Stomach smooth muscle (tissue), 2 donors: ENCODE measurements at regions not wholly inside any gene's neighbourhood (a gene's known extent, or its start where the extent isn't known, plus 50 kb on each side); places are given as distances from the start of the nearest gene placed in this dataset.

Experiments
- H3K27ac ChIP-seq: one replicate; pipeline ENCODE4 v1.7.0; 2013; ENCODE audit warnings: mild to moderate bottlenecking, low read length, inconsistent platforms
- H3K27me3 ChIP-seq, 2 donors: one replicate each; pipeline ENCODE4 v1.7.0; 2013; ENCODE audit warnings: low read length in 2 of 2; ENCODE audit not compliant: insufficient read depth in 2 of 2, control insufficient read depth in 1 of 2
- H3K36me3 ChIP-seq, 2 donors: one replicate each; pipeline ENCODE4 v1.7.0; 2013; ENCODE audit warnings: low read length in 2 of 2; ENCODE audit not compliant: control insufficient read depth in 2 of 2, insufficient read depth in 2 of 2
- H3K4me1 ChIP-seq: one replicate; pipeline ENCODE4 v1.7.0; 2013; ENCODE audit warnings: low read length; ENCODE audit not compliant: control insufficient read depth, insufficient read depth
- H3K4me3 ChIP-seq, 2 donors: one replicate each; pipeline ENCODE4 v1.7.0; 2013; ENCODE audit warnings: low read length in 2 of 2
- H3K9ac ChIP-seq, 2 donors: one replicate each; pipeline ENCODE4 v1.7.0; 2013; ENCODE audit warnings: low read length in 2 of 2, mild to moderate bottlenecking in 1 of 2
- H3K9me3 ChIP-seq, 2 donors: one replicate each; pipeline ENCODE4 v1.7.0; 2013; ENCODE audit warnings: low read length in 2 of 2; ENCODE audit not compliant: control insufficient read depth in 2 of 2
- donor health status: healthy.
- donor health status: Pancreatic carcinoma.

GRCh38 chr9:82457298-82457697 is 468.7 kb downstream of the SPATA31D1 start:
- no peaks in the 10 kb centered on the region for H3K36me3 ChIP-seq

DNA sequence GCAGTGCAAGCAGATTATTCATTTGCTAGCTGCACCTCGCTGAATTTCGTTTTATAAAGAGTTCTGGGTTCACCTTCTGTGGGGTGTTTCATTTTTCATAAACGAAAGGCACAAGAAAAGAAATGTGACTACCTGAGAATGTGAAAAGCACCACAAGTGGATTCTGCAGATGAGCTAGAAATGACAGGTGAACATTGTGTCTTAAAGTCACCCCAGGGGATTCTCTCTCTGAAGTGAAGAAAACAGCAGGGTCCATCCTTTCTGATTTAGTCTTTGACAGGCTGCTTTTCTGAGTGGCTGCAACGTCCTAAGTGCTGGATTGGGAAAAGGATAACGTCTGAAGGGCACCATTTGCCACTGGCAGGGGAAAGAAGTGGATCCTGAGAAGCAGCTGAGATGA is 469.3 kb downstream of the SPATA31D1 start:
- Histone ChIP-seq H3K27ac (no peak overlapping the region), H3K36me3 (no peaks in the 10 kb centered on the region), H3K4me3 (no peak overlapping the region), H3K9ac (no peak overlapping the region), H3K4me1 (no peaks in the 10 kb centered on the region), H3K27me3 (no peaks in the 10 kb centered on the region), H3K9me3 (no peaks in the 10 kb centered on the region)

More at GRCh38 chr9:82457298-82457697, 468.7 kb downstream of the SPATA31D1 start:
- no peaks in the 10 kb centered on the region for H3K27me3 ChIP-seq
- H3K4me3 ChIP-seq, result no peak overlapping the region
- H3K4me1 ChIP-seq, result no peaks in the 10 kb centered on the region
- no peak overlapping the region for H3K9ac ChIP-seq
- H3K9me3 ChIP-seq, result peaks cover 0 to 3% of the 10 kb centered on the region in 2 donors
- H3K27ac ChIP-seq, result no peak overlapping the region

- H3K27ac ChIP-seq, result no peak overlapping the region
- H3K27me3 ChIP-seq, result no peaks in the 10 kb centered on the region
- no peaks in the 10 kb centered on the region for H3K36me3 ChIP-seq
- H3K4me1 ChIP-seq, result no peaks in the 10 kb centered on the region
- no peak overlapping the region for H3K9ac ChIP-seq
- H3K9me3 ChIP-seq, result no peaks in the 10 kb centered on the region
- H3K4me3 ChIP-seq, result no peak overlapping the region
Observed at GRCh38 chr9:82458296-82458695, 469.7 kb downstream of the SPATA31D1 start.

DNA sequence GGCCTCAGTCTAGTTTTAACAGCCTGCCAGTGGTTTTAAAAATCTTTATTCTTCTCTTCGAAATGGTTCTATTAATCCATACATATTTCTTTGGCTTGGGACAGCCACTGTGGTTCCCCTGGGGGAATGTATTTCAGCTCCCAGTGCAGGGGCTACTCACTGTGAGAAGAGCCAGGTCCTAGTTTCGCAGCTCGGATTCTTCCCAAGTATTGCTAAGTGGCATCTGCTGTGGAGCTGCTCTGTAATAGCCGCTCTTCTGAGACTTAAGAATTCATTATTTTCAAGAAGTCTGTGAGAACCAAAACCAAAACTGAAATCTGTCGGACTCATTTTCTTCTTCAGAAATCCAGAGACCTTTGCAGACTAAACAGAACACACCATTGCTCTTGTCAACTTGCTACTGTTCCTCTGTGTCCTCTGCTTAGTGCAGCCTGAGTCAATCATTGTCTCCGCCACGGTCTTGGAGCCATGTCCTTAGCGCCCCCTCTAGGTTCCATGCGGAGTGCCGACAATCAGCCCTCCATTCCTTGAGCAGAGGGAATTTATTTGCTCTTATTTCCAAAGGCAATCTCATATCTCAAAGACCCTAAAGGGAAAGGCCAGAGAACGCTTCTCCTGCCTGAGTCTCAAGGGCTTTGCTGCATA is 478.2 kb downstream of the SPATA31D1 start:
- no peak overlapping the region for H3K27ac ChIP-seq
- H3K4me3 ChIP-seq, result peak overlapping the region; percentile 32 to 54
- H3K4me1 ChIP-seq, result no peaks in the 10 kb centered on the region
- H3K36me3 ChIP-seq, result no peaks in the 10 kb centered on the region
- no peaks in the 10 kb centered on the region for H3K27me3 ChIP-seq
- H3K9ac ChIP-seq, result no peak overlapping the region
- no peaks in the 10 kb centered on the region for H3K9me3 ChIP-seq

GRCh38 chr9:82467436-82467835 is 478.9 kb downstream of the SPATA31D1 start:
- H3K4me3 ChIP-seq, result no peak overlapping the region
- H3K27me3 ChIP-seq, result no peaks in the 10 kb centered on the region
- no peak overlapping the region for H3K9ac ChIP-seq
- no peak overlapping the region for H3K27ac ChIP-seq
- no peaks in the 10 kb centered on the region for H3K4me1 ChIP-seq
- no peaks in the 10 kb centered on the region for H3K9me3 ChIP-seq
- H3K36me3 ChIP-seq, result no peaks in the 10 kb centered on the region

- Histone ChIP-seq H3K4me1 (no peaks in the 10 kb centered on the region), H3K9ac (no peak overlapping the region), H3K27me3 (no peaks in the 10 kb centered on the region), H3K27ac (no peak overlapping the region), H3K9me3 (no peaks in the 10 kb centered on the region), H3K36me3 (no peaks in the 10 kb centered on the region), H3K4me3 (no peak overlapping the region)
Observed at GRCh38 chr9:82474235-82474634, 485.7 kb downstream of the SPATA31D1 start.

GRCh38 chr9:82475584-82476301 is 487.2 kb downstream of the SPATA31D1 start:
- no peaks in the 10 kb centered on the region for H3K36me3 ChIP-seq
- H3K9ac ChIP-seq, result no peak overlapping the region

GRCh38 chr9:82480921-82481320 is 492.3 kb downstream of the SPATA31D1 start:
- Histone ChIP-seq H3K4me3 (no peak overlapping the region), H3K27me3 (no peaks in the 10 kb centered on the region), H3K9ac (no peak overlapping the region), H3K4me1 (no peaks in the 10 kb centered on the region), H3K27ac (no peak overlapping the region), H3K9me3 (no peaks in the 10 kb centered on the region), H3K36me3 (no peaks in the 10 kb centered on the region)

More at GRCh38 chr9:82475584-82476301, 487.2 kb downstream of the SPATA31D1 start:
- no peak overlapping the region for H3K4me3 ChIP-seq
- no peaks in the 10 kb centered on the region for H3K4me1 ChIP-seq
- no peaks in the 10 kb centered on the region for H3K27me3 ChIP-seq
- no peak overlapping the region for H3K27ac ChIP-seq
- H3K9me3 ChIP-seq, result no peaks in the 10 kb centered on the region

DNA sequence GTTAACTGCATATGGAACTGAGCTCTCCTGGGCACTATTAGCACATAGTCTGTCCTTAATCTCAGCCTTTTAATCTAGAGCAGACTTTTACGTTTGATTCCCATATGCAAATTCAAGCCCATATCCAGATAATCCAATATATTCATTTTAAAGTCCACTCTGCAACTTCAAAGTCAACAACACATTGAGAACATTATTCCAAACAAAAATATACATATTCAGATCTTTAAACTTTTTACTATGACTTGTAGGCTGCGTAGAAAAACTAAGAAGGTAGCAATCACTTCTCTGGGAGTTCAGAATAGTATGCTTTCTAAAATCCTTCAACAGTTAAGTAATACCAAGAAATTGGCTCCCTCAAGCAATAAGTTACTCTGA is 499.4 kb downstream of the SPATA31D1 start:
- Histone ChIP-seq H3K27ac (no peak overlapping the region), H3K4me1 (peaks cover 7% of the 10 kb centered on the region), H3K36me3 (no peaks in the 10 kb centered on the region), H3K9ac (no peak overlapping the region), H3K9me3 (no peaks in the 10 kb centered on the region), H3K27me3 (no peaks in the 10 kb centered on the region), H3K4me3 (no peak overlapping the region)

DNA sequence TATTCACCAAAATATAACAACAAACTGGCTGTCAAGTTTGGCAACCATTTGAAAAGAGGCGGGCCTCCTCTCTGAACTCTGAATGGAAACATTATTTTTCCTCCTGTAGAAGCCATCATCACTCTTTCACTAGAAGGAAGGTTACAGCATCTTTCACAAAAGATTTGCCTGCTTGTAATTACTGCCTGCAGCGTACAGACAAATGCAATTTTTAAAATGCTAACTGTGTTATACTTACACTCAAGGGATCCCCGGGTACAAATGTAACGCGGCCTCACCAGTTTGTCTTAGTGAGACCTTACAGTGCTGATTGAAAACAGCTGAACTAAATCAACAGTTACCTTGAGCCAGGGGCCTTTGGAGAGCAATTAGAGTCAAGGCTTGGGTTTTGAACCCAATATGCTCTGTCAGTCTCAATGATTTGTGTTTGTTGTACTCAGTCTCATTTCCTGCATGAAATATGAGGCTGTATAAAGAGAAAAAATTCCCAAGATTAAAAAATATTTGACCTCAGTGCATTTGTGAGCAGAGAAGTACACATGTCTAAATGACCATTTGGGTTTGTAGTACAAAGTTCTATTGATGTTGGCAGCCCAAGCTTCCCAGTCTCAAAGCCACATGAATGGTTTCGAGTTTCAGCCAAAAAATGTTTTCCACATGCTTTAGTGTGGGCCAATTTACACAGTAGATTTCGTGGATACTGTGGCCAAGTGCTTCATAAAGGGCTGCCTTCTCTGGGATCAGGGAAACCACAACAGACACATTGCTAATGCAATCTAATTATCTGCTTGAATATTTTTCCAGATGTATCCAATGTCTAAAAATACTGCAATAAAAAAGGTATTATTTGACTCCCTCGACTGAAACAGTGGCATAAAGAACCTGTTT is 500.0 kb downstream of the SPATA31D1 start:
- no peak overlapping the region for H3K9ac ChIP-seq
- H3K4me3 ChIP-seq, result no peak overlapping the region
- H3K27ac ChIP-seq, result no peak overlapping the region
- no peaks in the 10 kb centered on the region for H3K36me3 ChIP-seq
- no peaks in the 10 kb centered on the region for H3K9me3 ChIP-seq
- H3K27me3 ChIP-seq, result no peaks in the 10 kb centered on the region
- H3K4me1 ChIP-seq, result peaks cover 7% of the 10 kb centered on the region
